Muscle of arm (tissue), 1 donor: ENCODE measurements at regions not wholly inside any gene's neighbourhood (a gene's known extent, or its start where the extent isn't known, plus 50 kb on each side); places are given as distances from the start of the nearest gene placed in this dataset.
"Not testable (repeated sequence)": the region's sequence is repeated elsewhere in the genome, so short reads cannot be mapped to it uniquely, and the experiment has no call there.

Experiments
- DNase-seq: peaks from one replicate; pipeline ENCODE4 v3.0.0-alpha.2; 2013

DNA sequence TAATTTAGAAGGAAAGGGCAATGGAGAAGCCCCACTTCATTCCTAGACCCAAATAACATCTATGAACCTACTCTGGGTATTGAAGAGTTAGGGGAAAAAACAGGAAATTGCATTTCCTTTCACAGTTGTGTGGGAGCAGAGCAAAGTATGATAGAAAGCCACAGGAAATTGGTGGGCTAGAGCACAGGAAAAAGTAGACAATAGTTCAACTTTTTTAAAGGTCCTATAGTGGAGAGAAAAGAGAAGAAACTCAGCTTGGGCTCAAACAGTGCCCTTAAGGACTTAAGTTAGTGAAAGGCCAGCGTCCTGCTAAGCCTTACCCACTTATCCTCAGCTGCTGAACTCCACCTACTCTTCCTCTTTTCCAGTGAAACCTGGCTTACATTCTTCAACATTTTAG lies 258.1 kb downstream of the DPY19L2 start:
- no peak for DNase-seq

DNA sequence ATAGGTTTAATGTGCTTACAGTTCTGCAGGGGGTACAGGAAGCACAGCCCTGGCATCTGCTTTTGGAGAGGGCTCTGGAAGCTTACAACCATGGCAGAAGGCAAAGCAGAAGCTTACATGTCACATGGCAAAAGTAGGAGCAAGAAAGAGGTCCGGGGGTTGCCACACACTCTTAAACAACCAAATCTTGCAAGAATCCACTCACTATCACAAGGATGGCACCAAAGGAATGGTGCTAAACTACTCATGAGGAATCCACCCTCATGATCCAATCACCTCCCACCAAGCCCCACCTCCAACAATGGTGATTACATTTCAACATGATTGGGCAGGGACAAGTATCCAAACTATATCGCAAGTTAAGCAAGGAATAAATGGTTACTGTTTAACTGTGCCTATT lies 255.8 kb upstream of the AVPR1A start:
- DNase-seq: no peak

DNA sequence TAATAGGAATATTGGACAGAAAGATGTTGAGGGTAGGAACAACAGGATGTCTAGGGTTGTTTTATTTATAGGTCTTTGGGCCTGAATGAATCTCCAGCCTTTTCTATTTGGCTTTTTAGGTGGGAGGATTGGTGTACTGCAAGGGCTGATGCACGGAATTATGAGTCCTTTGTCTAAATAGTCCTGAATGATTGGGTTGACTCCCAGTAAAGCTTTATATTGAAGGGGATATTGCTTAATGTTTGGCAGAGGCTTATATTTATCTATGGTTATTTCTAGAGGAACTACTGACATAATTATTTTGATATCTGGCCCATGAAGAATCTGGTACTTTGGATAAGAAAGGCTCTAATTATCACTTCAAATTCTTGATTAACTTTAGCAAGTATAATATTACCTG lies 253.6 kb upstream of the AVPR1A start:
- no peak for DNase-seq

DNA sequence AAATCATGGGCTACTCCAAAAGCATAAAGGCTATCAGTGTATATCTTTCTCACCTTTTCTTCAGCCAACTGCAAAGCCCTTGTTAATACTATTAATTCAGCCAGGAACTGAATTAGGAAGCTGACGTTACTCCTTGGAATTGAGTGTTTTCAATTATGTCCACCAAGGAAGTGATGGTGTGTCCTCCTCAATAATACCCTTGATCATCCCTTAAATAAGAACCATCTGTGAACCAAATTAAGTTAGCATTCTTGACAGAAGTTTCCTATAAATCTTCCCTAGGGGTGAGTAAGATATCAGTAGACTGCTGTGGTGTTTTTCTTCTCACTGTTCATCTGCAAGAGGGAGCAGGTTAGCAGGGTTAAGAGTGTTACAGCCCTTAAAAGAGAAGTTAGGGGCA lies 252.3 kb upstream of the AVPR1A start:
- no peak for DNase-seq

DNA sequence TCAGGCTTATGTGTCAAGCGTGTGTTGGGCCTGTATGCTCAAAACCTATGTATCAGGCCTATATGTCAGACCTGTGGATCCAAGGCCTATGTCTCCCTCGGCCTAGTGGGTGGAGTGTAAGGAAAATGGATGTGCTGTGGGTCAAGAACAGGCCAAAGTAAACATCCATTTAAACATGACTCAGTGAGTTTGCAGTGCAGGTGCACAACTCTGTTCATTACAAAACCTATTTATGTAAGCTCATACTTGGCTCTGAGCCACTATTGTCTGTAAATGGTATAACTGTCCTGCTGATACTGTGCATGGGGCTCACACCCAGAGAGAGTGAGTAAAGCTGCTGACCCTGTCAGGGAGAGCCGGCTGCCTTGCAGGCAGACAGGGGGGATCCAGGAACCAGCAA lies 249.7 kb upstream of the AVPR1A start:
- peak; percentile 3 for DNase-seq

DNA sequence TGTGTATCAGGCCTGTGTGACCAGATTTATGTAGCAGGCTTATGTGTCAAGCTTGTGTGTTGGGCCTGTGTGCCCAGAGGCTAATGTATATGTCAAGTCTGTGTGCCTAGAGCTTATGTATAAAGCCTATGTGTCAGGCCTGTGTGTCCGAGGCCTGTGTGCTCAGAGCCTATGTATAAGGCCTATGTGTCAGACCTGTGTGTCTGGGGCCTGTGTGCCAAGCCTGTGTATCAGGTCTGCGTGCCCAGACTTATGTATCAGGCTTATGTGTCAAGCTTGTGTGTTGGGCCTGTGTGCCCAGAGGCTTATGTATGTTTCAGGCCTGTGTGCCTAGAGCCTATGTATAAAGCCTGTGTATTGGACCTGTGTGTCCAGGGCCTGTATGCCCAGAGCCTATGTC lies 249.3 kb upstream of the AVPR1A start:
- no peak for DNase-seq

DNA sequence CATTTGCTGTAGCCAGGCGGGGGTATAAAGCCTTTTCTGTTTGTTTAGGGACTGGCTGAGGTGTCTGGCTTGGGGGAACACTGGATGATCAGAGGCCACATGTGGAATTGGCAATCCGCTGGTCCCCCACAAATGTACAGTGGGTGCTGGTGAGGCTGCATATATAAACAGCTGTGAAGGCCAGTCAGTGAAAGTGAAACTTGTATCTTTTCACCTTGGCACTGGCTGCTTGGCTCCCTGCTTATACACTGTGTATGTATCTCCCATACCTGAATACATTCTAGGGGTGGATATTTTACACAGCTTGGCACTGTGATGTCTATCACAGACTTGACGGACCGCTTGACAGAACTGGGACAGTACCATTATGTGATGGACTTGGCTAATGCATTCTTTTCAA lies 246.8 kb upstream of the AVPR1A start:
- no peak for DNase-seq

DNA sequence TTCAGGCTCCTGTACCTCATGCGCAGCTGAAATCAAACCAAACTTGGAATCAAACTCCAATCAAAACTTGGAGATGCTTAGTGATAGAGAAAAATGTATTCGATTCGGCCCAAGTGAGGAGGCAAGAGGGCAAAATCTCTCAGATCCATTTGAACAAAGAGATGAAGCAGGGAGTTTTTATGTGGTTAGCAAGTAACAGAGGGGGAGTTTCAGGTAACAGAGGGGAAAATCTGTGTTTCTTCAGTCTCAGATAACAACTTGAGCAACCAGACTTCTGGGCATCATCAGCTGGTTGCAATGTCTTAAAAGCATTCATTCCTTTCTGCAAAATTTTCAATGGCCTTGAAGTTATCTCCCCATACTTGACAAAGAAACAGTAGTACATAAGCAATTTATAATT lies 245.1 kb upstream of the AVPR1A start:
- no peak for DNase-seq

DNA sequence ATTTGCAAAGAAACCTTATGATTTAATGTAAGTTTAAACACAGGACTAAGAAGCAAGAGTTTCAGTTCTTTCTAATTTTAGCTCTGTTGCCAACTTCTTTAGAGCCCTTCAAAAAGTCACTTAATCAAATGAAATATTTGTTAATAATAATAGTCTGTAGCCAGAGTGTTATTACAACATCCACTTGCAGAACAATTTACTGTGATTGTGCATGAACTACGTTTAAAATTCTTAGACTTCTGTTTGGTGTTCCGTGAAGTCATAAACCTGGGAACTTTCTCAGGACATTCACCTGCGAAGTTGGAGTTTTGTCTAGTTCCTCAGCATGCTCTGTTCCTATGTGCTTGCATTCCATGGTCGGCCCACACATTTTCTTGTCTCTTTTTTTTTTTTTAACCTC lies 244.0 kb upstream of the AVPR1A start:
- DNase-seq: no peak

DNA sequence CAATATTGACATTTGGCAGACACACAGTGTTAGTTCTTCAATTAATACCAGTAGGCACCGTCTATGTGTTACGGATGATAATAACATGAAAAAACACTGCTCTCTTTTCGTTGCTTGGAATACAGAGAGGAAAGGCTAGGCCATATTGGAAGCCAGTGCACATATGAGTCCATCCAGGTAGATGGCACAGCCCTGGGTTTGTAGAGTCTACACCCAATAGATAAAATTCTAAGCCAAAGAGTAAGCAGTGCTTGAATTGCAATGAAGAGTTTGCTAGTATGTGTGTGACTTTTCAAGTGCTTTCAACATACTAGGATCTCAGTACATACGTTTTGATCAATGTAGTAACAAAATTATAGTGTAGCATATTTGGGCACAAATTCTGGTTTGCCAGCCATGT lies 243.3 kb upstream of the AVPR1A start:
- no peak for DNase-seq

DNA sequence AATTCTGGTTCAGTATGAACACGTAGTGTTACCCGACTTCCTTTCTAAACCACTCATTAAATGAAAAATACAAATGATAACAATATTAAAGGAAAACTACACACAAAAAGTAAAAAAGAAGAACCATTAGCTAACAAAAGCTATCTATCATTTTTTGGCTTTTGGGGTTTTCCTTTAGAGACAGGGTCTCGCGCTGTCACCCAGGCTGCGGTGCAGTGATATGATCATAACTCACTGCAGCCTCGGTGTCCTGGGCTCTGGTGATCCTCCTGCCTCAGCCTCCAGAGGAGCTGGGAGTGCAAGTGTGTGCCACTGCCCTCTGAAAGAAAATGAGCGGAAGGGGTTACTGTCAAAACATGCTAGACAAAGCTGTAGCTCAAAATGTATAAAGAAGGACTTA lies 238.2 kb upstream of the AVPR1A start:
- no peak for DNase-seq

DNA sequence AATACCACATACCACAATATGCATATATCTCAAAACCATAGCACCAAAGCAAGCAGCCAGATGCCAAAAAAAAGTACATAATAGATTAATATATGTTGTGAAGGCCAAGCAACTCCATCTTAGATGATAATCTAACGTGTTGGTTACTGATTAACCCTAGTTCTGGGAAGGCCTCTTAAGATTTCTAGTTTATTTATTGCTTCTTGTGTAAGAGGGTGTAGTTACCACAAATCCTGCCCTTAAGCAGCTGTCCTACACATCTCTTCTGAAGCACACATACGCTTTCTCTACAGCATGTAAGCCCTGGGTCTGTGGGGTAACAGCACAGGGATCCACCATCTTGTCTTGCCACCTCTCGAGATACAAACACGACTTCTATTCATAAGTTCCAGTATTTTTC lies 236.8 kb upstream of the AVPR1A start:
- DNase-seq: no peak

DNA sequence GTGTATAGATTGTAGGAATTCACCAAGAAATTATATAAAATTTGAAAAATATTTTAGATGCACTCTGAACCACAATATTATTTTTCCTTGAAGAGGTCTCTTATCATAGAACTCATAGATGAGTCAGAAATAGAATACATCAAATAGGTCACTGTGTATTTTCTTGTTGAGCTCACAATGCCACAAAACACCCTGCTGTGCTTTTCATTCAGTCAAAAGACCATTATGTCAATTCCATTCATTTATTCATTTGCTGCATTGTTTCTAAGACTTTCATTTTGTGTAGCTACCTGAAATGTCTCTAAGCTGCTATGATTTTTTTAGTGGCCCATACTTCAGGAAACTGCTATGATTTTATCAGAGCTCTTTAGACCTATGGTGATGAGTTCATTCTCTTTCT lies 231.9 kb upstream of the AVPR1A start:
- DNase-seq: no peak

DNA sequence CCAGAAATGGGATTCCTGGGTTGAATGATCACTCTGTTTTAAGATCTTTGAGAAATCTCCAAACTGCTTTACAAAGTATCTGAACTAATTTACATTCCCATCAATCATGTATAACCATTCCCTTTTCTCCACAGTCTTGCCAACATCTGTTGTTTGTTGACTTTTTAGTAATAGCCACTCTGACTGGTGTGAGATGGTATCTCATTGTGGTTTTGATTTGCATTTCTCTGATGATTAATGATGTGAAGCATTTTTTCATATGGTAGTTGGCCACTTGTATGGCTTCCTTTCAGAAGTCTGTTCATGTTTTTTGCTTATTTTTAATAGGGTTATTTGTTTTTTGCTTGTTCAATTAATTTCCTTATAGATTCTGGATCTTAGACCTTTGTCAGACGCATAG lies 211.8 kb upstream of the AVPR1A start:
- DNase-seq: no peak

DNA sequence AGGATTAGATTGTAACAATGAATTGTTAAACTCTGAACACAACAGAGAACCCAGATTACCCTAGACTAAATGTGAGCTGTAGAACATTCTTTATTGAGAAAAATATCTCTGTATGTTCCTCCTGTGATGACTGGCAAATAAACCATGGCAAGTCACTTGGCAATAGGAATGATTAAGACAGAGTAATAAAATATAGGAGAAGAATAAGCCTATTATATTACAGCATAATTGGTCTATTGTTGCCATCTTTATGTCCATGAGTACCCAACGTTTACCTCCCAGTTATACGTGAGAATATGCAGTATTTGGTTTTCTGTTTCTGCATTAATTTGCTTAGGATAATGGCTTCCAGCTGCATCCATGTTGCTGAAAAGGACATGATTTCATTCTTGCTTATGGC lies 211.2 kb upstream of the AVPR1A start:
- DNase-seq: no peak

DNA sequence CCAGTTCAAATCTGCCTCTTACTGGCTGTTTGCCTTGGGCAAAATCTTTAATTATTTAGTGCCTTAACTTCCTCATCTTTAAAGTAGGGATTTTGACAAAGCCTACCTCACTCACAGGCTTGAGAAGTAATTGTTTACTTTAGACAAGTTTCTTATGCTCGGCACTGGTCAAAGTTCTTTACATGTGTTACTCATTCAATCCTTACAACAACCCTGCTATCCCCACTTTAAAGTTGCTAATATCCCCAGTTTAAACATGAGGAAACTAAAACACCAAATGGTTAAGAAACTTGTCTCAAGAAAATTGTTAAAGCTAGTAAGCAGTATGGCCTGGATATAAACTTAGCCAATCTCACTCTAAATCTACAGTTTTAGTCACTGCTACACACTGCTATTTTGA lies 204.0 kb upstream of the AVPR1A start:
- no peak for DNase-seq

DNA sequence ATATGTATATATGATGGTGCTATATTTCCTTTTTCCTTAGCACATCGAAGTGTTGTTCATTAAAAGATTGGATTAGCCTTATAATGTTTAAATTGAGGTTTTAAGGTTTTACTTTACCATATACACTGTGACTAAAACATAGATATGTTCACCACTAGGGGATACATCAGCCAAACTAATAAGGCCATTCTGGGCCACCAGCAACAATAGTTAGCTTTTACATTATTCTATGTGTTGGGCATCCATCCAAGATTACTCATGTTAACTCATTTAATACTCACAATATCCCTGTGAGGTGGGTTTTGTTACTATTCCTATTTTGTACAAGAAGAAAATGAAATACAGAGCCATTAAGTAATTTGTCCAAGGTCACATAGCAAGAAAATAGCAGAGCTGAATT lies 202.6 kb upstream of the AVPR1A start:
- no peak for DNase-seq

DNA sequence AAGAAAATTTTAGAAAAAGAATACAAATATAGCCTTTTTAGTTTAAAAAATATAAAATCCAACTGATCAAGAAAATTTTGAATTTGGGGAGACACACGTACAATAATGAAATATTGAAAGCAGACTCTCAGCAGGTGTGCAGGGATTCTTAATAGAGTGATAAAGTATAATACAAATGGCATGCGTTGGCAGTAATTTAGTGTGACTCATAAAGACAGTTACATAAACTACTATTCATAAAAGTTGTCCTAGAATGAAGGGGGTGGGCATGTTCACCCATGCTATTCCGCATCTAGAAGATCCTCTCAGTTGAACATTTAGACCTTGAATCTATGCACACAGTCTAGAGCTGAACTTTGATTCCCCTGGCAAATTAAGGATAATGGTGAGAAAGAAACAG lies 200.4 kb upstream of the AVPR1A start:
- no peak for DNase-seq

DNA sequence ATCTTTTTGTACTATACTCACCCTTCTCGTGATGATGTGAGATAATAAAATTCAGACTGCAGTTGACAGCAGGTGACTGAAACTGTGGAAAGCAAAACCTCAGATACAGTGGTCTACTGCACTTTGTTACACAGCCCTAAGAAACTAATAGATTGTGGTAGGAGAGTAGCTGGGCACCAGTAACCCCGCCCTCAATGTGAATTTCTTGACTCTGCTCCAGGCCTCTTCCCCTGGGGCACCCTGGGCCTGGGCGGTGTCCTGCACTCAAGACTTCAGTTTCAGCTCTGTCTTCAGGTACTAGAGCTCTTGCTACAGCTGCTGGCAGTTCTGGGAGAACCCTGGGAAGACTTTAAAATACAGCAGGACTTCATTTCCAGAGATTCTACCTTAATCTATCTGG lies 197.6 kb upstream of the AVPR1A start:
- DNase-seq: no peak

DNA sequence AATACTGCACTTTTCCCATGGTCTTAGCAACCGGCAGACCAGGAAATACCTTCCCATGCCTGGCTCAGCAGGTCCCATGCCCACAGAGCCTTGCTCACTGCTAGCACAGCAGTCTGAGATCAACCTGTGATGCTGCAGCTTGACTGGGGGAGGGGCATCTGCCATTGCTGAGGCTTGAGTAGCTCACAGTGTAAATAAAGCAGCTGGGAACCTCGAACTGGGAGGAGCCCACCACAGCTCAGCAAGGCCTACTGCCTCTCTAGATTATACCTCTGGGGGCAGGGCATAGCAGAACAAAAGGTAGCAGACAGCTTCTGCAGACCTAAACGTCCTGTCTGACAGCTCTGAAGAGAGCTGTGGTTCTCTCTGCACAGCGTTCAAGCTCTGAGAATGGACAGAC lies 186.2 kb upstream of the AVPR1A start:
- DNase-seq: not testable (repeated sequence)

DNA sequence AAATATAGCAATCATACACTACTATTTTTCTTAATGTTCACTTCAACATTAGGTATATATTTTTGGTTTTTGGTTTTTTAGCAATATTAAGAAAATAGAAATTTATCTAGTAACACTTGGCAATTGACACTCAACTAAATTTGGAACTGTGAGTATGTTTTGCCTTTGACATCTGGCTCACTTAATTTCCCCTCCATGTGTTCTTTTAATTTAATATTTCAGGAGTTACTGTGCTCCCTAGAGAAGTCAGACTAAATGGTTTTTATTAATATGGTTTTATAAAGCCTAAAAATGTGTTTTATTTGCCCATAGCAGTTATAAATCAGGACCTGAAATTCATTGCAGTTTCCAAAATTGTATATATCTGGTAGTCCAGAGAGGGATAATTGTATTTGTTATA lies 175.3 kb upstream of the AVPR1A start:
- no peak for DNase-seq

DNA sequence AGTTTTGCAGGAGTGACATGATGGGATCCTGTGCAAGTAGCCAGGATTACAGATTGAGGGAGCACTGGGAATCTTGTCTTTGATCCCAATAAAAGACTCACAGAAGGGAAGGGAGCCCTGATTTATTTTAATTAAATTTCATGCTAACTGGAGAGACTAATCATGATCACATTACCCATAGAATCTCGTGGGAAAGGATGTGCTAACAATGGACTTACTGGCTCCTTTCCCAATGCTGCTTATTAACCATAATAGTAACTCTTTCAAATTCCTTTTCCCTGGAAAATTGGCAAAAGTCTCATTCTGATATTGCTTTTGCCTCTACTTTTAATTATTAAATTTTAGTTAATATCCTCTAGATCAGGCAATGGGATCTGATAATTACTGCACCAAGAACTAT lies 174.8 kb upstream of the AVPR1A start:
- DNase-seq: no peak

DNA sequence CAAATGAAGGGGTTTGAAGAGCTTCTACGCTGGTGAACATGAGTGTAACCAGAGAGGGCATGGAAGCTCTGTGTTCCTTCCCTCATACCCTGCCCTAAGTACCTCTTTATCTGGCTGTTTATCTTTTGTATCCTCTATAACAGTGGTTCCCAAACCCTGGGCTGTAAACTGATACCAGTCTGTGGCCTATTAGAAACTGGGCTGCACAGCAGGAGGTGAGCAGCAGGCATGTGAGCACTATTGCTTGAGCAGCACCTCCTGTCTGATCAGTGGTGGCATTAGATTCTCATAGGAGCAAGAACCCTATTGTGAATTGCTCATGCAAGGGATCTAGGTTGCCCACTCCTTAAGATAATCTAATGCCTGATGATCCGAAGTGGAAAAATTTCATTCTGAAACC lies 172.9 kb upstream of the AVPR1A start:
- DNase-seq: no peak

DNA sequence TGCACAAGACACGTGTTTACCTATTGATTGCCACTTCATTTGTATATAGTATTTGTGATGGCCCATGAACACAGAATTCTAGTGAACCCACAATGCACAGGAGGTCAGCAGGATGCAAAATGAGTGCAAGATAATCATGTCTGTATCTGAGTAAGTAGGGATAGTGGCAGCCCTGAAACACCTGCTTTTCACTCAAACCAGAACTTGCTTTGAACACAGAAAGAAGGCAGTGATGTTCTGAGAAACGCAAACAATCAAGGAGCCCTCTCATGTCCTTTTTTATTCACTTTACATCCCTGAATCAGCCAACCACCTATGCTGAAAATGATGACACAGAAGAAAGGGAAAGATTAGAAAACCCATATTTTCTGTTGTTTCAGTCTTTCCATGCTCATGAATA lies 170.4 kb upstream of the AVPR1A start:
- DNase-seq: no peak

DNA sequence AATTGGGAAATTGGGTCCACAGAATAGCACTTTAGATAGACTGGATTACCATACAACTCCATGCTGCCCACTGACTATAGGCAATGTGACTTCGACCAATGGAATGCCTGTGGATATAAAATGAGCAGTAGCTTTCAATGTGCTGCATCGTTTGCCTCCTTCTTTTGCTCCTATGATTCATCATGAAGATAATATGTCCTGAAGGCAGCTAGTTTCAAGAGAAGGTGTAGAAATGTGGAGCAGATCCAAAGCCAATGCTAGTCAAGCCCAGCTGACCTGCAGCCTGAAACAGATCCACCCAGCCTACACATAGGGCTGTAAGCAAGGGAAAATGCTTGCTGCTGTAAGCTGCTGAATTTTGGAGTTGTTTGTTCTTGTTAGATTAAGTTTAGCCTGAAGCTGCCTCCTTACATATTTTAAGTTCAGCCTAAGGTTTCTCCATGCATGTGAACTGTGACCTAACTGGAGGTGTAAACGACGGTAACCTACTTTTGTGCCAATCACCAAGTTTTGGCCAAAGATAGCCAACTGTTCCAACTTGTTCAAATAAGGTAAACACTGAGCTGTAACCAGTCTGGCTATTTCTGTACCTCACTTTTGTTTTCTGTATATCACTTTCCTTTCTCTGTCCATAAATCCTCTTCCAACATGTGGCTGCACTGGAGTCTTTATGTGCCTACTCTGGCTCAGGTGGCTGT lies 169.1 kb upstream of the AVPR1A start:
- DNase-seq: no peak
